ENCODE measurements at regions not wholly inside any gene's neighbourhood (a gene's known extent, or its start where the extent isn't known, plus 50 kb on each side); places are given as distances from the start of the nearest gene placed in this dataset.

DNA sequence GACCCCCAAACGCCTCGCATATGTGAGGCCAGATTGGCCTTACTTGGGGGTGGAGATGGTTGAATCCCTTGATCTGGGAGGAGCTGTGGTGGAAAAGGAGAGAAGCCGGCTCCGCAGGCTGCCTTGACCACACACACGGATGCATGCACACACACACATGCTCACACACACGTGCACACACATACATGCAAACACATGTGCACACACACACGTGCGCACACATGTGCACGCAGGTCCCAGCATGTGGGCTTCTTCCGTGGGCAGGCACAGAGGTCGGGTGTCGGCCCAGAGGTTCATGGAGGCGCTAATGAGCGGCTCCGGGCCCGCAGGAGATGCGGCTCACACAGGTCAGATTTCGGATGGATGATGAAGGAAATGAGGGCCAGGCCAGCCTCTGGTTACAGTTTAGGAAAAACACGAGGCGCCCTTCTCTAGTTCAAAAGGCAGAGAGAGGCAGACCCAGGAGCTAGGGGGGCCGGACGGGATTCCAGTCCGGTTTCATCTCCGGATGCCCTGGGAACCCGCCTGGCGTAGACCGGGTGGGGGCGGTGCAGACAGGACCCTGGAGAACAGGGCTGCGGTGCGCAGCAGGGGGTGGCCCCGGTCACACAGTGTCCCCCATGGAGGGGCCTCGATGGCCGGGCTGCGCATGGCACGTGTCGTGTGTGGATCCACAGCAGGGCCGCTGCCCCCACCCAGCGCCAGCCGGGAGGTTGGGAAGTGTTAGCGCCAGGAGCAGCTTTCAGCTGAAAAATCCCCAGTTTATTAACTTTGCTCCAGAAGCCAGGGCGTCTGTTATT lies 91.1 kb upstream of the ACTRT2 start:
- TF ChIP-seq, protein P1, sequence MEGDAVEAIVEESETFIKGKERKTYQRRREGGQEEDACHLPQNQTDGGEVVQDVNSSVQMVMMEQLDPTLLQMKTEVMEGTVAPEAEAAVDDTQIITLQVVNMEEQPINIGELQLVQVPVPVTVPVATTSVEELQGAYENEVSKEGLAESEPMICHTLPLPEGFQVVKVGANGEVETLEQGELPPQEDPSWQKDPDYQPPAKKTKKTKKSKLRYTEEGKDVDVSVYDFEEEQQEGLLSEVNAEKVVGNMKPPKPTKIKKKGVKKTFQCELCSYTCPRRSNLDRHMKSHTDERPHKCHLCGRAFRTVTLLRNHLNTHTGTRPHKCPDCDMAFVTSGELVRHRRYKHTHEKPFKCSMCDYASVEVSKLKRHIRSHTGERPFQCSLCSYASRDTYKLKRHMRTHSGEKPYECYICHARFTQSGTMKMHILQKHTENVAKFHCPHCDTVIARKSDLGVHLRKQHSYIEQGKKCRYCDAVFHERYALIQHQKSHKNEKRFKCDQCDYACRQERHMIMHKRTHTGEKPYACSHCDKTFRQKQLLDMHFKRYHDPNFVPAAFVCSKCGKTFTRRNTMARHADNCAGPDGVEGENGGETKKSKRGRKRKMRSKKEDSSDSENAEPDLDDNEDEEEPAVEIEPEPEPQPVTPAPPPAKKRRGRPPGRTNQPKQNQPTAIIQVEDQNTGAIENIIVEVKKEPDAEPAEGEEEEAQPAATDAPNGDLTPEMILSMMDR (IDR thresholded peaks at IDR 0.05; ENCODE audit: low read length) = no peak
- no peak for TF ChIP-seq EZH2 (IDR thresholded peaks at IDR 0.05; ENCODE audit: borderline replicate concordance, low read length)

Measured in OCI-LY1 (cell line).